ENCODE measurements at regions not wholly inside any gene's neighbourhood (a gene's known extent, or its start where the extent isn't known, plus 50 kb on each side); places are given as distances from the start of the nearest gene placed in this dataset.

GRCh38 chr10:10294184-10294880, 723.3 kb upstream of the CELF2 start:
- DNase-seq (ENCODE audit: low read depth): no peak

GRCh38 chr10:10294881-10295529, 722.7 kb upstream of the CELF2 start:
- no peak for DNase-seq (ENCODE audit: low read depth)

GRCh38 chr10:10295537-10295936, 722.1 kb upstream of the CELF2 start:
- no peak for DNase-seq (ENCODE audit: low read depth)

- no peak for DNase-seq (ENCODE audit: low read depth)
Measured at GRCh38 chr10:10302689-10303088, 715.0 kb upstream of the CELF2 start.

- no peak for DNase-seq (ENCODE audit: low read depth)
Measured at GRCh38 chr10:10307036-10307435, 710.6 kb upstream of the CELF2 start.

GRCh38 chr10:10307551-10307950, 710.1 kb upstream of the CELF2 start:
- no peak for DNase-seq (ENCODE audit: low read depth)

- no peak for DNase-seq (ENCODE audit: low read depth)
Measured at GRCh38 chr10:10310498-10310897, 707.2 kb upstream of the CELF2 start.

- no peak for DNase-seq (ENCODE audit: low read depth)
Measured at GRCh38 chr10:10311966-10312365, 705.7 kb upstream of the CELF2 start.

- no peak for DNase-seq (ENCODE audit: low read depth)
Measured at GRCh38 chr10:10313149-10313835, 704.4 kb upstream of the CELF2 start.

- DNase-seq (ENCODE audit: low read depth): no peak
Measured at GRCh38 chr10:10314626-10315025, 703.0 kb upstream of the CELF2 start.

GRCh38 chr10:10315989-10316388, 701.7 kb upstream of the CELF2 start:
- no peak for DNase-seq (ENCODE audit: low read depth)

GRCh38 chr10:10317151-10317550, 700.5 kb upstream of the CELF2 start:
- DNase-seq (ENCODE audit: low read depth): no peak

GRCh38 chr10:10318856-10319255, 698.8 kb upstream of the CELF2 start:
- DNase-seq (ENCODE audit: low read depth): no peak

- DNase-seq (ENCODE audit: low read depth): no peak
Measured at GRCh38 chr10:10320956-10321355, 696.7 kb upstream of the CELF2 start.

- DNase-seq (ENCODE audit: low read depth): no peak
Measured at GRCh38 chr10:10326116-10326515, 691.6 kb upstream of the CELF2 start.

GRCh38 chr10:10327934-10328333, 689.7 kb upstream of the CELF2 start:
- no peak for DNase-seq (ENCODE audit: low read depth)

GRCh38 chr10:10330418-10330817, 687.3 kb upstream of the CELF2 start:
- DNase-seq (ENCODE audit: low read depth): no peak

GRCh38 chr10:10332786-10333185, 684.9 kb upstream of the CELF2 start:
- DNase-seq (ENCODE audit: low read depth): no peak

GRCh38 chr10:10333622-10334021, 684.0 kb upstream of the CELF2 start:
- no peak for DNase-seq (ENCODE audit: low read depth)

- DNase-seq (ENCODE audit: low read depth): no peak
Measured at GRCh38 chr10:10338339-10338738, 679.3 kb upstream of the CELF2 start.

GRCh38 chr10:10346390-10347150, 671.1 kb upstream of the CELF2 start:
- DNase-seq (ENCODE audit: low read depth): no peak

- DNase-seq (ENCODE audit: low read depth): no peak
Measured at GRCh38 chr10:10350050-10350449, 667.6 kb upstream of the CELF2 start.
